Activated CD4-positive, alpha-beta T cell treated with anti-CD3 and anti-CD28 coated beads, Interleukin-10, Interleukin-2, amounts not matched to agents 100 ng/mL and 50 ng/mL, durations not matched to agents 16 hours and 8 hours (primary cell): ENCODE measurements at regions not wholly inside any gene's neighbourhood (a gene's known extent, or its start where the extent isn't known, plus 50 kb on each side); places are given as distances from the start of the nearest gene placed in this dataset.

ENCODE experiments used
- DNase-seq: peaks from one replicate; pipeline ENCODE4 v3.0.0-alpha.2; 2020

GRCh38 chr10:56715262-56715661 lies 354.2 kb upstream of the ZWINT start:
- no peak for DNase-seq

DNA sequence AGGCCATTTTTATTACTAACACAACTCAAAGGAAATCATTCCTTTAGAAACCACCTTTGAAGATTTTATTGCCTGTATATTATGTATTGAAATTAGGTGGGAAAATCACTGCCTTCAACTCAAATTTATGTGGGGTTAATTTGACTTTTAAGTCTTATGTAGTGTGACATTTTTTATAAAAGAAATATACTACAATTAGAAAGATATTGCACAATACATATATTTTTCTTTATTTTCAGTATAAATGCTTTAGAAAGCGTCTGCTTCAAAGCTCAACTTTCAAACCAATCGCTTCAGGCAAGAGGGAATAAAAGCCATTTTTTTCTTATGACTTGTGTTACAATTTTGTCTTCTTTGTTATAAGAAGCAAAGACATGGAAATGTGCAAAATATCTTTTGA lies 337.4 kb upstream of the ZWINT start:
- no peak for DNase-seq

- no peak for DNase-seq
These were observed 318.5 kb upstream of the ZWINT start for GRCh38 chr10:56679578-56679977.

DNA sequence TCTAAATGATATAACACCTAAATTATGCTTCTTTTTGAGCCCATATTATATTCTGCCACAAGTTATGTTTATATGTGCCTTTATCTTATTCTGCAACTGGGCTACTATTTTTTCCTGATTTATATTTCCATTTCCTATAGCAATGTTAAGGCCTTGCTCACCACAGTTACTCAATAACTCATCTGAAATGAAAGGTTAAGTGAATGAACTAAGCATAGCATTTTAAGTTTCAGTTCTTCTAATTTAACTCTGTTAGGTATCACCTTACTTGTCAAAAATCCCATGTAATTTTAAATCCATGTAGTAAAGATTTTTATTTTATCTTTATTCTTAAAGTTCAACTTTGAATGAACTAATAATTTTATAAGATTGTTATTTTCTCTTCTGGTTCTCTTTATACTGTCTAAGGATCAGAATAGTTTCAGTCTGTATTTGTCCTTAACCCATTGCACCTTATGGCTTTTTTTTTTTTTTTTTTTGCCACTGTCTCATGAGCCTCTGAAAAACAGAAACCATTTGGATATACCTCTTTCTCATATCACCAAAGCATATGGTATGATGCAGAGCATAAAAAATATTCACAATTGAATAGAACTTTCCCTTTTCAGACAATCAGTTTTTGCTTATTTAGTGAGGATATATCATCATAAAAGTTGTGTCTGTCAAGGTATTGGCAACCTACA lies 301.8 kb upstream of the ZWINT start:
- no peak for DNase-seq

GRCh38 chr10:56653289-56653688 lies 292.2 kb upstream of the ZWINT start:
- DNase-seq = no peak

GRCh38 chr10:56646329-56647111 lies 285.5 kb upstream of the ZWINT start:
- DNase-seq = no peak

DNA sequence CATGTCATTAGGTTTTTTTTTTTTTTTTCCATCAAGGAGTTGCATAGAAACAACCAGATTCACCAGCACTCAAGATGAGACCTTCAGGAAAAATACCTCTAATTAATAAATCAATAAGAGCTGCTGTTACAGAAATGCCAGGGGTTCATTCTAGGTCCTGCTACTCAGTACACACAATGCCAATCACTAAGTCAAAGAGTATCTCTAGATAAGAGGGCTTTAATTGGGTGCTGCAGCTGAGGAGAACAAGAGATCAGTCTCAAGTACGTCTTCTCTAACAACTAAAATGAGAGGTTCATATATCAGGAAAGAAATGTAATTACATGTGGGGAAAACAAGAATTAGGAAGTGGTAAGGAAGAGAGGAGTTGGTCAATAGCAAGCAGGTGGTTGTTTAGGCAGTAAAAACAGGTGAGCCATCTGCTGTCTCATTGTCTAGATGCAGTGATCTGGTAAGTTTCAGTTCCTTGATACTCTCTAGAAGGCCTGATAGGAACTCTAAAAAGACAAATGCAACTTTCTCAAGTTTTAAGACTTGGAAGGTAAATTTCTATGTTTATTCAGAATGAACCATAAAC lies 272.9 kb upstream of the ZWINT start:
- no peak for DNase-seq

DNA sequence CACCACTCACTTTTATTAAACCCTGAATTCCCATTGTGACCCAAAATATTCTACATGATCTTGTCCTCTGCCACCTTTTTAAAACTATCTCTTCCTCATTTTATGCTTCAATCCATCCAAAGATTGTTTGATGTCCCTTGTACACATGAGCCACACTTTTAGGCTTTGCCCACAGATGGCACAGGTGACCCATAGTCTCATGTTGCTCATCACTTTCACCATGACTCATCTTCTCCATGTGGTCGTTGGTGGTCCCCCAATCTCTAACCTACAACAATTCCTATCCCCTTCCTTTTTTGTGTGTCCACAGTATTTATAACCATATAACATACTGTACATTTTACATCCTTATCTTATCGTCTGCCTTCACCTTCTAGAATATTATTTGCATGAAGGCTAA lies 271.5 kb upstream of the ZWINT start:
- no peak for DNase-seq

DNA sequence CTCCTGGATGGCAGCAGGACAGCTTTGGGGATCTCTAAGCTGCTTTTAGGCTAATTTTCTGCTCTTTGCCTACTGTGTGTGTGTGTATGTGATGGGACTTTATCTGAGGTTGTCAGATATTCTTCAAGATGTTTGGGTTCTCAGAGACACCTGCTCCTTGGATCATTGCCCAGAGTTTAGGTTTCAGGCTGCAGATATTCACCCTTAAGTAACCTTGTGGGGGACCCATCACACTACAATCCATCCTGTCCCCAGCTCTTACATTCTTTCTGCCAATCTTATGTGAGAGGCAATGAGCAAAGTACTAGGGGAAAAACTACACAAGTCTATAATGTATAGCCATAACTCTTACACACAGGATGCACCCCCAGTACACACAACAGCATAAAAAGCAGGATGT lies 263.0 kb upstream of the ZWINT start:
- DNase-seq = no peak

GRCh38 chr10:56623064-56623463 lies 262.0 kb upstream of the ZWINT start:
- no peak for DNase-seq

DNA sequence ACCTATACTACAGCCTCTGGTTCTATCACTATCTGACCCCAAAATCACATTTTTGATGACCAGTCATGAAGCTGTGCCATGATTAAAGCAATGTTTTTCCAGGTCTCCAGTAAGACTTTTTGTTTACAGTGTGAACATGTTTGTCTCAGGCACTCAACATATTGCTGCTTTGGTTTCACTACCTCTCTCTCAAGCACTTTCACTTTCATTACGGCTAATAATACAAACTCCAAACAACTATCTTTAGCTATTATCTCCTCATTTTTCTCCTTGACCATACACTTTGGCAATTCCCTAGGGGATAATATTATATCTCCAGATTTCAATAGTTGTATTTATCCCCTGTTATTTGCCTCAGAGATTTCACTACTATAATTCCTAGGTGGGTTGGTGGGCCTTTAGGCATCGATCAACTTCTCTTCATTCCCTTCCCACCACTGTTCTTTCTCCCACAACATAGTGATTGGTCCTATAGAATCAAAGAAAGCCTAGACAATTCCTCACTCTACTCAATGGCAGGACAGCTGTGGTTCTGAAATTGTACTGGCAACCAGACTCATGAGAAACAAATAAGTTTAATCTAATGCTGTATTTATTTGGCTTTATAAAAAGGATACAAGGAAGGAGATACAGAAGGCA lies 261.4 kb upstream of the ZWINT start:
- DNase-seq = peak; percentile 2

GRCh38 chr10:56606202-56606601 lies 245.1 kb upstream of the ZWINT start:
- DNase-seq = no peak

DNA sequence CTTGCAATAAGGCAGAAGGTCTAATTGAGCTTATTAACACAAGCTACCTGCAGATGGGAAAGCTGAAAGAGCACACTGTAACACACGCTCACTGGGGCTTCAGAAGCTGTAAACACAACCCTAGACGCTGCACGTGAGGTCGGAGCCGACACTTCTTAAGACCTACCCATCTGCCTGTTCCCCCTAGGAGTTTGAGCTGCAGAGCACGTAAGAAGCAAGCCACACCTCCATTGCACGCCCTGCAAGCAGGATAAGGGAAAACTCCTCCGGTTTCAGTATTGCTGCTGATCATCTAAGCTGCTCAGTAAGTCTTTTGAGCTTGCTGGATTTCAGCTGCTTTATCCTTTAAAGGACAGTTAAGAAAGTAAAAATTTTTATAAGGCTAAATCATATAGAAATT lies 244.0 kb upstream of the ZWINT start:
- DNase-seq = no peak

GRCh38 chr10:56604624-56605023 lies 243.6 kb upstream of the ZWINT start:
- no peak for DNase-seq

DNA sequence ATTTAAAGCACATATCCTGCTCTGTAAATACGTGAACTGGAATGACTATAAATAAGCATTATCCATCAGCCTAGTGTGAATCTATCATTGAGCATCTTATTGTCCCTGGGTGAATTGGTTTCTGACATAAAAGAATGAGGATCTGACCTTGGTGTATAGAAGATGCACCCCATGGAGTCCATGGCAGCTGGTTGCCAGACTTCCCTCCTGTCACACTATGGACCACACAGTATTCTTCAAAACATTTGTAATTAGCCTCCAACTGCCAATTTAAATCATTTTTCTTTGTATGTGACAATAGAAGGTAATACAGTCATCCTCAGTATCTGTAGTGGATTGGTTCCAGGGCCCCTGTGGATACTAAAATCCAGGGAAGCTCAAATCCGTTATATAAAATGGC lies 238.1 kb upstream of the ZWINT start:
- no peak for DNase-seq

DNA sequence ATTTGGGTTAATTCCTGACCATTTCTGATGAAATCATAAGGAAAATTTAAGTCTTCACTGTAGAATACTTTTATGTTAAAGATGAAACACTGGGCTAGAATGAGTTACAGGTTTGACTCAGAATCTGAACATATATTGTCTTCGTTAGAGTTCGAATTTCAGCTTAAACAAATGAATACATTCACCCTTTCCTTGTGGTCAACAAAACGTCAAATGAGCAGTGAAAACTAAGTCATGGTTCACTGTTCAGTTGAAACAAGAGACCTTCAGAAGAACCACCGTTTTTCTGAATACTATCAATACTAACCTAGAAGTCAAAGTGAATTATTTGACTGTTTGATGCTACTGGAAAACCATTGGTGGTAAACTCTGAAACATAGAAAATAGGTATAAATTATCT lies 235.2 kb upstream of the ZWINT start:
- no peak for DNase-seq

GRCh38 chr10:56593120-56593519 lies 232.1 kb upstream of the ZWINT start:
- no peak for DNase-seq

DNA sequence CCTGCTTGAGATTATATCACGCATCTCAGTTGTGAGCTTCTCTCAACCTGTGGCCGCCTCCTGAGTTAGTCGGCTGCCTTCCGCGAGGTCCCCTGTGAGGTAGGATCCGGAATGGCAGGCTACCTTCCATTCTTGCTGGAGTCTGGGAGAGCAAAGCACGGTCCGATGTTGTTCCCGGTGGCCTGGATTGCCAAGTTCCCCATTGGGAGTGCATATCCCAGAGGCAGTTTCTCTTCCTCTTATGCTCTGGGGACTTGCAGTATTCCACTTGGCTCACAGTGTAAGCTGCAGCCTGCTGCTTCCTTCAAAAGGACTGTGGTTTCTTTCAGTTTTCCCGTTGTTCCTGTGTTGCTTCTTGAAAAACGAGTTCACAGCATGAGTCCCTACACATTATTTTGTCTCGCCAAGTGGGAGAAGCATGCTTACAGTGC lies 225.4 kb upstream of the ZWINT start:
- DNase-seq = no peak

GRCh38 chr10:56585447-56586171 lies 224.6 kb upstream of the ZWINT start:
- DNase-seq = no peak

- no peak for DNase-seq
These were observed 222.3 kb upstream of the ZWINT start for GRCh38 chr10:56583316-56583715.

DNA sequence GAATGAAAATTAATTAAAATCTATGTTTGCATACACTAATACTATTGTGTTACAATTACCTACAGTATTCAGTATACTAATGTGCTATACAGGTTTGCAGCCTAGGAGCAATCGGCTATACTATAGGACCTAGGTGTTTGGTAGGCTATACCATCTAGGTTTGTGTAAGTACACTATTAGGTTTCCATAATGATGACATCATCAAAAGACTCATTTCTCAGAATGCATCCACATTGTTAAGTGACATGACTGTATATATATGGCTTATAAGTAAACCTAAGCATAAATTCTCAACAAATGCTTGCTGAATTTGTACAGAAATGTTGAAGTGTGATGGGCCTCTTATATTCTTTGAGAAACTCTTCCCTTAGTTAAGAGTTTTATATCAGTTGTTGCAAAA lies 206.5 kb upstream of the ZWINT start:
- DNase-seq = no peak

DNA sequence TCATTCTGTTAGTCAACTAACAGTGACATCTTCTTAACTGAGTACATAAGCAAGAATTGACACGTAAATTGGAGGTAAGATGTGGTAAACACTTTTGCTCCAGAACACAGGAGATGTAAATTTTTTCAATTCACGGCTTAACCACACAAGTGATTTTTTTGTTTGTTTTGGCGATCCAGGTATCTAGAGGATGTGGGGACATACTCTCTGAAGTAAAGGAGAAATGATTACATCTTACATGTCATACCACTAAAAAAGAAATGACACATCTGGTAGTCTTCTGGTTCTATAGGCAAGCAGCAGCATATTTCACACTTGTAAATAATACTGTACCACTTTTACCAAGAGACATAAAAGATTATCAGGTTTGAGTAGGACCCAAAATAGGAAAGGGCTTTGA lies 200.3 kb upstream of the ZWINT start:
- DNase-seq = peak; percentile 4

- DNase-seq = no peak
These were observed 190.0 kb upstream of the ZWINT start for GRCh38 chr10:56551037-56551436.
